ENCODE measurements at regions not wholly inside any gene's neighbourhood (a gene's known extent, or its start where the extent isn't known, plus 50 kb on each side); places are given as distances from the start of the nearest gene placed in this dataset.

GRCh38 chr5:89010512-89010911, 127.5 kb upstream of the MEF2C start:
- no peak for DNase-seq

- no peak for DNase-seq
These were observed 125.3 kb upstream of the MEF2C start for GRCh38 chr5:89008291-89008690.

GRCh38 chr5:89005990-89006389, 123.0 kb upstream of the MEF2C start:
- DNase-seq, result no peak

GRCh38 chr5:89004379-89004778, 121.4 kb upstream of the MEF2C start:
- DNase-seq, result no peak

- no peak for DNase-seq
These were observed 120.6 kb upstream of the MEF2C start for GRCh38 chr5:89003563-89004036.

- DNase-seq, result no peak
These were observed 116.9 kb upstream of the MEF2C start for GRCh38 chr5:88999853-89000252.

- DNase-seq, result no peak
These were observed 115.0 kb upstream of the MEF2C start for GRCh38 chr5:88997937-88998336.

GRCh38 chr5:88984040-88984439, 101.1 kb upstream of the MEF2C start:
- no peak for DNase-seq

GRCh38 chr5:88979726-88980125, 96.7 kb upstream of the MEF2C start:
- no peak for DNase-seq

- DNase-seq, result no peak
These were observed 96.3 kb upstream of the MEF2C start for GRCh38 chr5:88979244-88979643.

- no peak for DNase-seq
These were observed 93.9 kb upstream of the MEF2C start for GRCh38 chr5:88976914-88977313.

GRCh38 chr5:88967633-88968585, 84.9 kb upstream of the MEF2C start:
- no peak for DNase-seq

GRCh38 chr5:88964831-88965230, 81.8 kb upstream of the MEF2C start:
- DNase-seq, result no peak

- DNase-seq, result no peak
These were observed 74.0 kb upstream of the MEF2C start for GRCh38 chr5:88957013-88957412.

GRCh38 chr5:88956416-88956815, 73.4 kb upstream of the MEF2C start:
- DNase-seq, result no peak

- DNase-seq, result no peak
These were observed 72.4 kb upstream of the MEF2C start for GRCh38 chr5:88955403-88955802.

GRCh38 chr5:88954511-88954910, 71.5 kb upstream of the MEF2C start:
- no peak for DNase-seq

- no peak for DNase-seq
These were observed 70.1 kb upstream of the MEF2C start for GRCh38 chr5:88952996-88953643.

- no peak for DNase-seq
These were observed 69.4 kb upstream of the MEF2C start for GRCh38 chr5:88952344-88952743.

- DNase-seq, result no peak
These were observed 68.5 kb upstream of the MEF2C start for GRCh38 chr5:88951457-88951856.

GRCh38 chr5:88948746-88949600, 66.0 kb upstream of the MEF2C start:
- no peak for DNase-seq

Measured in anterior cingulate cortex (tissue), 58 donors.